ENCODE measurements at regions not wholly inside any gene's neighbourhood (a gene's known extent, or its start where the extent isn't known, plus 50 kb on each side); places are given as distances from the start of the nearest gene placed in this dataset.

DNA sequence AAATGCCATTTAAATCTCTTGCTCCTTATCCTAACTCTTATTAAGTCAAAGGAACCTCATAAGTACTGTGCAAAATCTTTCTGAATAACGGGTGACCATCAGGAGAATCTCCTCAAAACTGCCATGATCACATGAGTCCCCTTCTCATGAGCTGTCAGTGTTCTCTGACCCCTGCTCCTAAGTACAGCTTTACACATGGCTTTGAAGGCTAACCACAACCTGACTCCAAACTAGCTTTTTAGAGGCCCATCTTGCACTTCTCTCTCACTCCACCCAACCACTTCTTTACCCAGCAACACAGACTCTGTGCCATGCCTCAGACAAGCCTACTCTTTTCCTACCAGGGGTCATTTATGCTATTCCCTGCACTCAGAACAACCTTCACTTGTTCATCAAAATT lies 253.8 kb downstream of the GPD2 start:
- TF ChIP-seq POLR2A (IDR thresholded peaks at IDR 0.05; ENCODE audit: low read length): no peak
- TF ChIP-seq REST (IDR thresholded peaks at IDR 0.05): no peak
- TF ChIP-seq CTCF (IDR thresholded peaks at IDR 0.05): no peak
- no peak for TF ChIP-seq RAD21 (conservative IDR thresholded peaks at IDR 0.05 in 1 of 2, IDR thresholded peaks at IDR 0.05 in 1 of 2)
- TF ChIP-seq, protein P1, sequence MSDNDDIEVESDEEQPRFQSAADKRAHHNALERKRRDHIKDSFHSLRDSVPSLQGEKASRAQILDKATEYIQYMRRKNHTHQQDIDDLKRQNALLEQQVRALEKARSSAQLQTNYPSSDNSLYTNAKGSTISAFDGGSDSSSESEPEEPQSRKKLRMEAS (IDR thresholded peaks at IDR 0.05): no peak
- TF ChIP-seq EP300 (IDR thresholded peaks at IDR 0.05): no peak
- TF ChIP-seq BCL3 (IDR thresholded peaks at IDR 0.05): no peak
- TF ChIP-seq EHMT2 (IDR thresholded peaks at IDR 0.05; ENCODE audit: low read depth): no peak
- no peak for TF ChIP-seq RCOR1 (IDR thresholded peaks at IDR 0.05; ENCODE audit: low read depth, low read length)
- no peak for TF ChIP-seq MAFK (IDR thresholded peaks at IDR 0.05; ENCODE audit: partially characterized antibody)
- TF ChIP-seq ELK1 (IDR thresholded peaks at IDR 0.05; ENCODE audit: low read depth, low read length): no peak
- TF ChIP-seq ZFP36 (IDR thresholded peaks at IDR 0.05; ENCODE audit: borderline replicate concordance, partially characterized antibody): no peak
- no peak for TF ChIP-seq SMC3 (IDR thresholded peaks at IDR 0.05)
- TF ChIP-seq CEBPB (IDR thresholded peaks at IDR 0.05): no peak

All from A549 (cell line).